GM12875 (cell line): ENCODE measurements at regions not wholly inside any gene's neighbourhood (a gene's known extent, or its start where the extent isn't known, plus 50 kb on each side); places are given as distances from the start of the nearest gene placed in this dataset.

Source experiments
- H3K4me3 ChIP-seq: one replicate; pipeline ENCODE4 v1.5.1; 2011; ENCODE audit warnings: low read depth, low read length, control low read depth
- CTCF ChIP-seq: IDR thresholded peaks from 2 replicates; pipeline ENCODE4 v1.5.1; 2011; ENCODE audit warnings: low read depth, mild to moderate bottlenecking, control low read depth, inconsistent platforms, low read length, moderate library complexity, borderline replicate concordance; ENCODE audit not compliant: insufficient read depth

GRCh38 chr1:177801790-177802189 is 168.1 kb downstream of the SEC16B start:
- H3K4me3 ChIP-seq = no peak overlapping the region
- TF ChIP-seq CTCF = no peak

GRCh38 chr1:177800400-177801088 is 169.3 kb downstream of the SEC16B start:
- TF ChIP-seq CTCF = no peak
- no peak overlapping the region for H3K4me3 ChIP-seq

- no peak overlapping the region for H3K4me3 ChIP-seq
- no peak for TF ChIP-seq CTCF
Measured at GRCh38 chr1:177799746-177800145, 170.1 kb downstream of the SEC16B start.

- no peak for TF ChIP-seq CTCF
Measured at GRCh38 chr1:177798614-177799013, 171.2 kb downstream of the SEC16B start.

GRCh38 chr1:177796561-177796960 is 173.3 kb downstream of the SEC16B start:
- no peak for TF ChIP-seq CTCF
- no peak overlapping the region for H3K4me3 ChIP-seq

More at GRCh38 chr1:177798614-177799013, 171.2 kb downstream of the SEC16B start:
- no peak overlapping the region for H3K4me3 ChIP-seq

- TF ChIP-seq CTCF = no peak
- H3K4me3 ChIP-seq = no peak overlapping the region
Measured at GRCh38 chr1:177794376-177794991, 175.4 kb downstream of the SEC16B start.

GRCh38 chr1:177793900-177794299 is 176.0 kb downstream of the SEC16B start:
- TF ChIP-seq CTCF = no peak
- no peak overlapping the region for H3K4me3 ChIP-seq
